HFFc6 (cell line): ENCODE measurements at regions not wholly inside any gene's neighbourhood (a gene's known extent, or its start where the extent isn't known, plus 50 kb on each side); places are given as distances from the start of the nearest gene placed in this dataset.
"Not testable (repeated sequence)": the region's sequence is repeated elsewhere in the genome, so short reads cannot be mapped to it uniquely, and the experiment has no call there.

Experiments
- DNase-seq: peaks from one replicate; pipeline ENCODE4 v3.0.0-alpha.2; 2018
- H3K27ac Mint-ChIP-seq: 2 replicates; pipeline ENCODE4 v1.8.0; 2020; ENCODE audit warnings: mild to moderate bottlenecking, mixed read lengths
- H3K27me3 Mint-ChIP-seq: 2 replicates; pipeline ENCODE4 v1.8.0; 2021; ENCODE audit warnings: mild to moderate bottlenecking, moderate library complexity, mixed read lengths; ENCODE audit not compliant: insufficient read depth
- H3K36me3 Mint-ChIP-seq: 2 replicates; pipeline ENCODE4 v1.8.0; 2021; ENCODE audit warnings: low read depth, mixed read lengths
- H3K4me1 Mint-ChIP-seq: 2 replicates; pipeline ENCODE4 v1.8.0; 2020; ENCODE audit warnings: low read depth, mixed read lengths
- H3K4me3 Mint-ChIP-seq: 2 replicates; pipeline ENCODE4 v1.8.0; 2020; ENCODE audit warnings: mild to moderate bottlenecking, moderate library complexity, mixed read lengths
- H3K9me3 Mint-ChIP-seq: 2 replicates; pipeline ENCODE4 v1.8.0; 2020; ENCODE audit warnings: mild to moderate bottlenecking, mixed read lengths
- CTCF ChIP-seq: fragments of 200-600 bp; sonication (generic); IDR thresholded peaks from 2 replicates; pipeline ENCODE4 v1.5.0; 2021; ENCODE audit warnings: antibody characterized with exemption, mild to moderate bottlenecking

GRCh38 chr1:199580300-199580699 is 447.2 kb upstream of the NR5A2 start:
- H3K36me3 Mint-ChIP-seq = no peaks in the 10 kb centered on the region
- H3K27me3 Mint-ChIP-seq = peaks cover 8% of the 10 kb centered on the region
- no peak for TF ChIP-seq CTCF
- H3K27ac Mint-ChIP-seq = no peak overlapping the region
- no peak for DNase-seq
- H3K4me3 Mint-ChIP-seq = no peak overlapping the region
- H3K9me3 Mint-ChIP-seq = no peaks in the 10 kb centered on the region
- no peaks in the 10 kb centered on the region for H3K4me1 Mint-ChIP-seq

- Mint-ChIP-seq H3K9me3 (no peaks in the 10 kb centered on the region), H3K27ac (no peak overlapping the region), H3K4me3 (no peak overlapping the region), H3K4me1 (no peaks in the 10 kb centered on the region), H3K36me3 (no peaks in the 10 kb centered on the region), H3K27me3 (peaks cover 12% of the 10 kb centered on the region)
- DNase-seq = no peak
- no peak for TF ChIP-seq CTCF
Observed at GRCh38 chr1:199585392-199585791, 442.1 kb upstream of the NR5A2 start.

- H3K36me3 Mint-ChIP-seq = no peaks in the 10 kb centered on the region
- no peak overlapping the region for H3K4me3 Mint-ChIP-seq
- TF ChIP-seq CTCF = no peak
- no peaks in the 10 kb centered on the region for H3K9me3 Mint-ChIP-seq
- no peak for DNase-seq
- H3K4me1 Mint-ChIP-seq = no peaks in the 10 kb centered on the region
- H3K27ac Mint-ChIP-seq = no peak overlapping the region
- peaks cover 13% of the 10 kb centered on the region for H3K27me3 Mint-ChIP-seq
Observed at GRCh38 chr1:199590708-199591107, 436.8 kb upstream of the NR5A2 start.

- H3K4me3 Mint-ChIP-seq = no peak overlapping the region
- no peak overlapping the region for H3K27ac Mint-ChIP-seq
- DNase-seq = no peak
- no peaks in the 10 kb centered on the region for H3K36me3 Mint-ChIP-seq
- peaks cover 13% of the 10 kb centered on the region for H3K27me3 Mint-ChIP-seq
- TF ChIP-seq CTCF = no peak
- no peaks in the 10 kb centered on the region for H3K9me3 Mint-ChIP-seq
- H3K4me1 Mint-ChIP-seq = no peaks in the 10 kb centered on the region
Observed at GRCh38 chr1:199591468-199591867, 436.0 kb upstream of the NR5A2 start.

- H3K27ac Mint-ChIP-seq = no peak overlapping the region
- no peak for DNase-seq
- H3K27me3 Mint-ChIP-seq = peaks cover 9% of the 10 kb centered on the region
- no peak for TF ChIP-seq CTCF
- no peak overlapping the region for H3K4me3 Mint-ChIP-seq
- no peaks in the 10 kb centered on the region for H3K36me3 Mint-ChIP-seq
- H3K9me3 Mint-ChIP-seq = 0 out of 2 replicates have a peak, but pooled peaks cover 7% of the 10 kb centered on the region
- H3K4me1 Mint-ChIP-seq = no peaks in the 10 kb centered on the region
Observed at GRCh38 chr1:199593475-199593874, 434.0 kb upstream of the NR5A2 start.

GRCh38 chr1:199596448-199596847 is 431.1 kb upstream of the NR5A2 start:
- H3K4me3 Mint-ChIP-seq, H3K27ac Mint-ChIP-seq, H3K36me3 Mint-ChIP-seq, H3K27me3 Mint-ChIP-seq, H3K4me1 Mint-ChIP-seq, H3K9me3 Mint-ChIP-seq, DNase-seq: not testable (repeated sequence)
